Thyroid gland (tissue), 4 donors: ENCODE measurements at regions not wholly inside any gene's neighbourhood (a gene's known extent, or its start where the extent isn't known, plus 50 kb on each side); places are given as distances from the start of the nearest gene placed in this dataset.

Source experiments
- POLR2A ChIP-seq, 2 donors: fragments of 450-650 bp; IDR thresholded peaks; one replicate each; pipeline ENCODE4 v1.6.1; 2017; ENCODE audit warnings: antibody characterized with exemption in 2 of 2, mild to moderate bottlenecking in 2 of 2, moderate library complexity in 1 of 2
- TF ChIP-seq, protein P1 (sequence below), 6 experiments: fragments of 200-600 bp in 3 of 6; fragments of 450-650 bp in 3 of 6; sonication (generic) in 3 of 6; IDR thresholded peaks; one replicate each; pipeline ENCODE4 v1.5.1; 2016 to 2019; ENCODE audit warnings: antibody characterized with exemption in 6 of 6, mild to moderate bottlenecking in 2 of 6, inconsistent platforms in 1 of 6, moderate library complexity in 1 of 6

DNA sequence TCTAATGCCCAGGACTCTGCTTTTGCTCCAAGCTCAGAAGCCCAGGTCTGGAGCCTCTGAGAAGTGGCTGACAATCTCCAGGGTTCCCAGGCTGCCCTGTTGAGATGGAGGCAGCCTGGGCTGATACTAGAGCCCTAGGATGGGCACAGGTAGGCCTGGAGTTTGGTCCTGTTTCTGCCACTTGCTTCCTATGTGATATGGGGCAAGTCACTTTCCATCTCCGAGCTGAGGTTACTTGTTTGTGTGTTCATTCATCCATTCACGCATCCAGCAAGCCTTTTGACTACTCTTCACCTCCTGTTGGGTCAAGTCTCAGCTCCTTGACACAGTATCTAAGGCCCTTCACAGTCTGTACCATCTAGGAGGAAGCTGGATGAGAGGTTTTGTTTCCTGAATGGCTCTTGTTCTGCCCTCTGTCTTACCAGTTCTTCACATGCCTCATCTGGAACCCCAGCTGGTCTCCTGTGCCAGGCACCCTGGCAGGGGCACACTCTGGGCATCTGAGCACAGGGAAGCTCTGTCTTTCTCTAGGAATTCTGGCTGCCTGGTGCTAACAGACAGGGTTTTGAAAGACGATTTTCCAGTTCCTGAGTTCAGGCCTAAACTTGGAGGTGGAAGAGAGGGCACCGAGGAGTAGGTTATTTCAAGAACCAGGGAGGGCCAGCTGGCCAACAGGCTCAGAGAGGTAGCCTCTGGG, 53.2 kb upstream of the AMPD3 start:
- TF ChIP-seq POLR2A (IDR thresholded peaks at IDR 0.05): no peak
- TF ChIP-seq, protein P1, sequence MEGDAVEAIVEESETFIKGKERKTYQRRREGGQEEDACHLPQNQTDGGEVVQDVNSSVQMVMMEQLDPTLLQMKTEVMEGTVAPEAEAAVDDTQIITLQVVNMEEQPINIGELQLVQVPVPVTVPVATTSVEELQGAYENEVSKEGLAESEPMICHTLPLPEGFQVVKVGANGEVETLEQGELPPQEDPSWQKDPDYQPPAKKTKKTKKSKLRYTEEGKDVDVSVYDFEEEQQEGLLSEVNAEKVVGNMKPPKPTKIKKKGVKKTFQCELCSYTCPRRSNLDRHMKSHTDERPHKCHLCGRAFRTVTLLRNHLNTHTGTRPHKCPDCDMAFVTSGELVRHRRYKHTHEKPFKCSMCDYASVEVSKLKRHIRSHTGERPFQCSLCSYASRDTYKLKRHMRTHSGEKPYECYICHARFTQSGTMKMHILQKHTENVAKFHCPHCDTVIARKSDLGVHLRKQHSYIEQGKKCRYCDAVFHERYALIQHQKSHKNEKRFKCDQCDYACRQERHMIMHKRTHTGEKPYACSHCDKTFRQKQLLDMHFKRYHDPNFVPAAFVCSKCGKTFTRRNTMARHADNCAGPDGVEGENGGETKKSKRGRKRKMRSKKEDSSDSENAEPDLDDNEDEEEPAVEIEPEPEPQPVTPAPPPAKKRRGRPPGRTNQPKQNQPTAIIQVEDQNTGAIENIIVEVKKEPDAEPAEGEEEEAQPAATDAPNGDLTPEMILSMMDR (IDR thresholded peaks at IDR 0.05): no peak
